ENCODE measurements at regions not wholly inside any gene's neighbourhood (a gene's known extent, or its start where the extent isn't known, plus 50 kb on each side); places are given as distances from the start of the nearest gene placed in this dataset.

DNA sequence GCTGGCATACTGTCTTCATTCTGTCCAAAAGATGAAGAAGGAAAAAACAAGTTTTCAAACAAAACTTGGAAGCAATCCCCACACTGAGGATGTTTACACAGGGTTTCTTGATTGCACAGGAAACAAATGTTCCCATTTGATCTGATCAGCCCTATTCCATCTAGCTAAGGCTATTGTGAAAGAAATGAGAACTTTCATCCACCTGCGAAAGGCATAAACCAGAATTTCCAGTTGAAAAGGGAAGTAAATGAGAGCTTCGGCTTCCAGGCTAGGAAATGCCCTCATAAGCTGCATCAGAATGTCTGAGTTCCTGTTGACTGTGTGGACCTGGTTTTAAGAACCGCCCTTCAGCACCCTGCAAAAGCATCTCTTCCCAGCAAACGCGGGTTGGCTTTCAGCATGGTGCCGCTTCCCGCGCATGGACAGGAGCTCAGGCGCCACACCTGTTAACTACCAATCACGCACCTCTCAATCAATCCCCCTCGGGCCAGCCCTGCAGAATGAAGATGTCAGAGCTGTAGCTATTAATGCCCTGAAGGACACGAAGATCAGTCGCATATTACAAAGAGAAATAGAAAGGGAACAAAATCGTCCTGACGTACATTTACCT is 850.4 kb downstream of the GALR1 start:
- DNase-seq (ENCODE audit: low read depth in 2 of 3, low spot score in 1 of 3): no peak

DNA sequence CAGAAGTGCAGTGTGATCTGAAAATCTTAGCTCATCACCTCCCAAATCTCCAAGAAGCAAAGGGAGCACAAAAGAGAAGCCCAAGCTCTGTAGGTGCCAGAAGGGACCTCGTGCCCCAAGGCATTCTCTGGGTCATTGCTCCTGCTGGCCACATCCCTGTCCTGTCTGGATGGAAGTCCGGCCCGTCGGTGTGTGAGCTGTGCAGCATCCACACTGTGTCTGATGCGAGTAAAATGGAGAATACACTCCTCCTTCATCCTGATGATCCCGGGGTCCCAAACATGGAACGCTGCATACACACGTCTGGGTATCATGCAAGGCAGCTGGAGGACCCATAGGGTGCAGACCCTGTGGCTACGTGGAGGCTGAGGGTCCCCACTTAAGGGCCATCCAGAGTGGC is 851.4 kb downstream of the GALR1 start:
- no peak for DNase-seq (ENCODE audit: low read depth in 2 of 3, low spot score in 1 of 3)

- no peak for DNase-seq (ENCODE audit: low read depth in 2 of 3, low spot score in 1 of 3)
Measured at GRCh38 chr18:78102135-78102534, 852.5 kb downstream of the GALR1 start.

GRCh38 chr18:78105611-78106010 is 856.0 kb downstream of the GALR1 start:
- no peak for DNase-seq (ENCODE audit: low read depth in 2 of 3, low spot score in 1 of 3)

- DNase-seq (ENCODE audit: low read depth in 2 of 3, low spot score in 1 of 3): no peak
Measured at GRCh38 chr18:78106946-78107345, 857.3 kb downstream of the GALR1 start.

DNA sequence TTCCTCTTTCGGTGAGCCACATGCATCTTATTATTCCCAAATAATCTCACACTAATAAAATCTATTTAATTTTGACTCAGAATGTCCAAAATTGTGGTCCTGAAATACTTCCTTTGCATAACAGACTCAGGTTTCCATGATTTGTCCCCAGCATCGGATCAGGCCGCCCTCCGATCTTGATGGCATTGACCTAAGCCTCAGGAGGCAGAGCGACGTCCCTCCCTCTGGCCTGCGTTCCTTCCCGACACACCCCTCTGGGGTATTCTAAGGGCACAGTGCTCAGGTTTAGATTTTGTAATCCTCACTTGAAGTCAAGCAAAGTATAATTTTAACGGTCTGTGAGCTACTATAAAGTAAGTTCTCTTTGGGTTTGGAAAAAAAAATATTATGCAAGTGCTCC is 857.7 kb downstream of the GALR1 start:
- DNase-seq (ENCODE audit: low read depth in 2 of 3, low spot score in 1 of 3): no peak

GRCh38 chr18:78108554-78108953 is 858.9 kb downstream of the GALR1 start:
- no peak for DNase-seq (ENCODE audit: low read depth in 2 of 3, low spot score in 1 of 3)

GRCh38 chr18:78113136-78113939 is 863.7 kb downstream of the GALR1 start:
- DNase-seq (ENCODE audit: low read depth in 2 of 3, low spot score in 1 of 3): no peak

DNA sequence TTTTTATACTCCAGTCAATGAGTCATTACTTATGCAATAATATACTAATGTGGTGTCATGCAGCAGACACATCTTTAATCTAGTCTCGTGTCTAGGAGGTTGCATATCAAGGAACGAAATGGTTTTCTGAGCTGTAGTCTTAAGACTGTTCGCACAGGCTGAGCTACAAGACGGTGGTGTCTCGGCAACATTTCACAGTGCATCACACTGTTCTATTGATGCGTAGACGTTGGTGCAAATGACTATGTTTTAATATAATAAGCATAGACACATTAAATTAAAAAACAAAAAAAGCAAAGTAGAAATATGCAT is 864.2 kb downstream of the GALR1 start:
- no peak for DNase-seq (ENCODE audit: low read depth in 2 of 3, low spot score in 1 of 3)

DNA sequence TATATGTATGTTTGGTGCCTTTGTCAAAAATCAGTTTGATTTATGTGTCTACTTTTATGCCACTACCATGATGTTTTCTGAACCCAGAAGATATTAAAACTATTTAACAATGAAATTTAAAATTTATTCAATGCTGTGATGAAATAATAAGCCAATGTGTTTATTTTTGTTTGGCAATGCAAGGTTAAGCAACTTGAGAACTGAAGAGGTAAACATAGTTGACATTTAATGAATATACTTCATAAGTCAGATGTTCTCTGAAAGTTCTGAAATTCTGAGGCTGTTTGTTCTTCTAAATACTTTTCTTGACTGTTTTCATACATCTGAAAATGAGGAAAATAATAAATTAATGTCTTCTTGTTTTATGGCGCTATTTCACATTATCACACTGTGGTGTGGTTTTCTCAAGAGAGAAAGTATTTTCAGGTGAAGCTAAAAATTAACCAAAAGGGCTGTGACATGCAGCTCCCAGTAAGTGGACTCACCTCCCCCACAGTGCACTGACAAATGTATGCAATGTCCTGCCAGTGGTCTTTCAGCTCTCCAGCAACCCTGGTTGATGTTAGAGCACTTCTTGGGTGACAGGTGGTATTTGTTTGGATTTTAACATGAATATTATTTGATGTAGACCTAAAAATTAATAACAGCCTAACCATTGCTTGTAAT is 863.6 kb upstream of the SALL3 start:
- DNase-seq (ENCODE audit: low read depth in 2 of 3, low spot score in 1 of 3): no peak

DNA sequence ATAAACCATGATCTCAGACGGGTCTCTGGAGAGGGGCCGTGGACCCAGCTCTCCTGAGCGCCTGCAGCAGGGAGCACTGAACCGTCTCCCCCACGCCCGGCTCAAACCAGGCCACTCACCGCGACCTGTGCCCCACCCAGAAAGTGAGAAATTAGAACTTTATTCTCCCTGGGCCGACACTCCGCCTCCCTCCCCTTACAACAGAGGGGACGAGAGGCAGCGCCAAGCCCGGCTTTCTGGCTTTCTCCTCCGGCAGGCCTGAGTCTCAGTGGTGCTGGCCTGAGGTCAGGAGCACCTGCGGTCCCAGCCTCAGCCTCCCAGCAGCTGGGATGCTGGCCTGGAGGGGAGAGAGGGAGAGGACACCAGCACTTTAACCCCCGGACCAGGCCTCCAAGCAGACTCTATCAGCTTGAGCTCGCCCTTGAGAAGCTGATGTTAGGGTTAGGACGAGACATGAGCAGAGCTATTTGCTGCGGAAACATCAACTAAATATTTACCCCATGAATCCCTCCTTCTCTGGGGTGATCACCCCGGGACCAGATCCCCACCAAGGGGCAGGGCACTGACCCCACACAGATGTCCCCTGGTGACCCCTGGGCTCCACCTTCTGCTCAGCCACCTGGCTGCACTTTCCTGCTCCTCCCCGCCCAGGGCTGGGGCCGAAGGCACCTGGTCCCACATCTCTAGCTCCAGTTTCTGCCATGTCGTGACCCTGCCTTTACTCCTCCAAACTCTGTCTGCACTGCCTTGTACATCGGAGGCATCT is 856.3 kb upstream of the SALL3 start:
- DNase-seq (ENCODE audit: low read depth in 2 of 3, low spot score in 1 of 3): no peak

DNA sequence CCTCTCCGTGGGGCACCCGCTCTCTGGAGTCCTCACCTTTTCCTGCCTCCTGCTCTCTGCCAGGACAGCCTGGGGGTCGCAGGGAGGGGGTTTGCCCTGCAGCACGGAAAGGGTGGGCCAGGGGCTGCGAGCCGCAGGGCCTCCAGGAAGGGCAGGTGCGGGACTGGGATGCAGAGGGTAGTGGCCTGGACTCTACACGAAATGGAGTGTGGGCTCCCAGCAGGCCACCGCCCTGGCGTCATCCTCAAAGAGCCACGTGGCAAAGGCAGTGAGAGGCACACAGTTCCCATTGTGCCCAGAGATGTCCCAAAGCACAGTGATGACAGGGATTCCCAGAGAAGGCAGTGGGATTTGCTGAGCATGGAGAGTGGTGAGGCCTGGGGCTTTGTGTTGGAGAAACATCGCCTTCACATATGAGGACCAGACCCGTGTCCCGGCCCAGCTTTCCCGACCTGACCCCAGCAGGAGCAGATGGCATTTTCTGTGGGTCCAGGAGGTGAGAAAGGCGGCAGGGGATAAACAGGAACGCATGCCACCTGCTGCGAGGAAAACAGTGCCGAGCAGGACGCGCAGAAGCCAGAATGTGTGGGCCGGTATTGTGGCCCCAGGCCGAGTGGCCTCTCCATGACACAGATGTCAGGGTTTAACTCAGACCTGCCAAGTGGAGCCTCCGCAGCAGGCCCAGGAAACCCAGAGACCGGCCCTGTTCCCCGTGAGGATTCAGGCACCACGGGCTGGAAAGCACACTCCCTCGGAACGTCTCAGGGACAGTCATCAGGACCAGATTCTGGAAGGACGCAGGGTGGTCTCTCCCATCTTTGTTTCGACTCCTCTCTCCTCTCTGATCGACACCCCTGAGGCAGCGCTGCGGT is 855.5 kb upstream of the SALL3 start:
- no peak for DNase-seq (ENCODE audit: low read depth in 2 of 3, low spot score in 1 of 3)

GRCh38 chr18:78125206-78125896 is 854.3 kb upstream of the SALL3 start:
- no peak for DNase-seq (ENCODE audit: low read depth in 2 of 3, low spot score in 1 of 3)

GRCh38 chr18:78126106-78126505 is 853.5 kb upstream of the SALL3 start:
- no peak for DNase-seq (ENCODE audit: low read depth in 2 of 3, low spot score in 1 of 3)

DNA sequence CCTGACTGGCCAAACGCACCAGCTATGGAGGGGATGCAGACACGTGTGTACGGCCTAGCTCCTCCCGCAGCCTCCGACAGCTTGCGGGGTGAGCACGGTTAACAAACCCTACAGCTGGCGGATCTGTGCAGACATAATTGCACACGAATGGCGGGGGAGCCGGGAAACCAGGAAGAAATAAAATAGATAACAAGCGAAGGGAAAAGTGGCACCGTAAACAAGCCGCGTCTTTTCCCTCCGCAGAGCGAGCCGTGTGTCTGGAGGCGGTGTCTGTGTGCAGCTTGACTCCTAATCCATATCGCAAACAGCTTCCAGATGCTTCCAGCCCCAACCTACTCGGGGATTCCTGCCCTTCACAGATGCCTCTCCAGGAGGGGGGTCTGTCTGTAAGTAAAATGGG is 853.1 kb upstream of the SALL3 start:
- DNase-seq (ENCODE audit: low read depth in 2 of 3, low spot score in 1 of 3): no peak

- no peak for DNase-seq (ENCODE audit: low read depth in 2 of 3, low spot score in 1 of 3)
Measured at GRCh38 chr18:78127041-78127440, 852.6 kb upstream of the SALL3 start.

GRCh38 chr18:78128004-78128403 is 851.6 kb upstream of the SALL3 start:
- DNase-seq (ENCODE audit: low read depth in 2 of 3, low spot score in 1 of 3): no peak

DNA sequence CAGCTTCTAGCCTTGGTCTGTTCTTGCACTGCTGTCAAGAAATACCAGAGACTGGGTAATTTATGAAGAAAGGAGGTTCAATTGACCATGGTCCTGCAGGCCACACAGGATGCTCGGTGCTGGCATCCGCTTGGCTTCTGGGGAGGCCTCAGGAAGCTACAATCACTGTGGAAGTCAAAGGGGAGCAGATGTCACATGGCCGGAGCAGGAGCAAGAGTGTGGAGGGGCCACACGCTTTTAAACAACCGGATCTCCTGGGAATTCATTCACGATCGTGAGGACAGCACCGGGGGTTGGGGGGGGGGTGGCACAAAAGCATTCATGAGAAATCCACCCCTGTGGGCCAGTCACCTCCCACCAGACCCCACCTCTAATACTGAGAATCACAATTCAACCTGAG is 850.4 kb upstream of the SALL3 start:
- DNase-seq (ENCODE audit: low read depth in 2 of 3, low spot score in 1 of 3): no peak

DNA sequence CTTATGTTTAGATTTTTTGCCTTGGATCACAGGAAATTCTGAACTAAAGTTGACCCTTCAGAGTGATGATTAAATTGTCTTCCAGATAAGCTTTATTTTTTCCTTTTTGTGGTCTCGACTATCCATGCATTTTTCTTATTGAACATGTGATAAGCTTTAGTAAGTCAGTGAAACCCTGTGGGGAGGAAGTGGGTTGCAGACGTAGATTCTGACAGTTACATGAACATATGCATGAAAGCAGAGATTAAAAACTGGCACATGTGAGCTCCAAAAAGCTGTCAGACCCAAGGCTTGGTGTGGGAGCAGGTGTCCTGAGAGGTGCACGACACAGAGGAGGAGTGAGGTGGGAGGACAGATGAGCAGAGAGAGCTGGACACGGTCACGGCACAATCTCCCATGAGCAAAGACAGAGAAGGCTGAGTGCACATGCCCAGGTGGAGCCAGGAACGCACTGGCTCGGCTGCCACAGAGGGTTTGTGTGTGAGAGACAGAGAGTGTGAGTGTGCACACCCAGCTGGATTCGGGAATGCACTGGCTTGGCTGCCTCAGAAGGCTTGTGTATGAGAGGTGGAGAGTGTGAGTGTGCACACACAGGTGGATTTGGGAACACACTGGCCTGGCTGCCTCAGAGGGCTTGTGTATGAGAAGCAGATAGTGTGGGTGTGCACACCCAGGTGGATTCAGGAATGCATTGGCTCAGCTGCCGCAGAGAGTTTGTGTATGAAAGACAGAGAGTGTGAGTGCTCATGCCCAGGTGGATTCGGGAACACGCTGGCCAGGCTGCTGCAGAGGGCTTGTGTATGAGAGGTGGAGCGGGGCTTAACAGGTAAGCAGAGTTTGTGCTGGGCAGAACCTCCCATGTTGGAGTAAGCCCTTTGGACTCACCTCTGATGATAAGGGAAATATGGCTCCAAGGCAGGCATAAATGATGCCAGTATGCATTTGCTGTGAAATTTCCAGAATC is 849.1 kb upstream of the SALL3 start:
- DNase-seq (ENCODE audit: low read depth in 2 of 3, low spot score in 1 of 3): no peak

Measured in stimulated activated CD4-positive, alpha-beta T cell treated with anti-CD3 and anti-CD28 coated beads, Interleukin-12 subunit alpha, Interleukin-12 subunit beta, amount 100 ng/mL, for 48 hours (primary cell).